Spinal cord (tissue), 9 donors: ENCODE measurements at regions not wholly inside any gene's neighbourhood (a gene's known extent, or its start where the extent isn't known, plus 50 kb on each side); places are given as distances from the start of the nearest gene placed in this dataset.

Experiments used
- DNase-seq, 6 donors: peaks; one replicate each; pipeline versions ENCODE4 v3.0.0 to v3.0.0-alpha.2; 2013 to 2015; ENCODE audit warnings: low spot score in 6 of 6, low read depth in 4 of 6
- H3K27ac ChIP-seq: one replicate; pipeline ENCODE4 v1.5.1; 2013; ENCODE audit warnings: low read depth, low read length, control low read depth
- H3K27me3 ChIP-seq: one replicate; pipeline ENCODE4 v1.6.1; 2013; ENCODE audit warnings: low read length; ENCODE audit not compliant: control insufficient read depth, insufficient read depth
- H3K36me3 ChIP-seq: one replicate; pipeline ENCODE4 v1.6.1; 2013; ENCODE audit warnings: low read length; ENCODE audit not compliant: control insufficient read depth, insufficient read depth
- H3K4me1 ChIP-seq: one replicate; pipeline ENCODE4 v1.6.1; 2013; ENCODE audit warnings: low read length; ENCODE audit not compliant: control insufficient read depth, insufficient read depth
- H3K4me3 ChIP-seq: one replicate; pipeline ENCODE4 v1.5.1; 2013; ENCODE audit warnings: low read depth, low read length, control low read depth
- H3K9me3 ChIP-seq: one replicate; pipeline ENCODE4 v1.6.1; 2013; ENCODE audit warnings: low read length; ENCODE audit not compliant: control insufficient read depth, insufficient read depth
- WGBS: methylation state at CpG from one replicate; pipeline ENCODE4 v1.1.5; 2013; ENCODE audit warnings: missing lambda C conversion rate; ENCODE audit not compliant: insufficient coverage; 5-methylcytosine and 5-hydroxymethylcytosine counted together
- donor health status: healthy.

- H3K4me3 ChIP-seq: no peak overlapping the region
- 36% methylated on average over 2 of the region's 4 CpGs for WGBS
- H3K27ac ChIP-seq: no peak overlapping the region
- no peak for DNase-seq
- no peaks in the 10 kb centered on the region for H3K36me3 ChIP-seq
- peaks cover 6% of the 10 kb centered on the region for H3K27me3 ChIP-seq
- H3K9me3 ChIP-seq: no peaks in the 10 kb centered on the region
- peaks cover 4% of the 10 kb centered on the region for H3K4me1 ChIP-seq
Observed at GRCh38 chr1:25098717-25099116, 133.6 kb downstream of the SYF2 start.

DNA sequence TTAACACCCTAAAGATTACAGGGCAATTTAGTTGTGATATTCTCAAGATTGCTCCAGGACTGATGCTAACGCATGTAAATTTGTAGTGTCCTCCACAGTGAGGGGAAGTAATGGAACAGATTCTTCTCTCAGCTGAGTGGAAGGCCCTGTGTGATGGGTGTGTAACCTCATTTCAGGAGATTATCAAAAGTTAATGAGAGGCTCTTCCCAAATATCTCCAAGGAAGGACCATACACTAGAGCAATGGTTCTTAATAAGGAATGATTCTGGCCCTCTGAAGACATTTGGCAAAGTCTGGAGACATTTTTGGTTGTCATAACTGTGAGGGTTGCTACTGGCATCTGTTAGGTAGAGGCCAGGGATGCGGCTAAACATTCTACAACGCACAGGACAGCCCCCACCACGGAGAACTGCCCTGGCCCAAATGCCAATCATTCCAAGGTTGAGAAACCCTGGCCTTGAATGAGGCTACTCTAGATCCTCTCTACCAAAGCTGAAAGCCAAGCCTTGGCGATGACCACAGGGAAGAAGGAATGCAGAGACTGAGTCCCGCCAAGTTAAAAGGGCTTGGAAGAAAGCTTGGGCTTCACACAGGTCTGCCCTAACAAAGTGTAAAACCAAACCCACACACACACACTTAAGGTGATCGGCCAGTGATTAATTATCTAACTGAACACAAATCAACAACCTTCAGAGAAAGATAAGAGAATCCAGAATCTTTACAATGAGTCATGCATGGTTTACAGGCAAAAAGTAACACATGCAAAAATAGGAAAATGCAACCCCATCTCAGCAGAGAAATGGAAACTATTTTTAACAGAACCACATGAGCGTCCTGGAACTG is 135.8 kb downstream of the SYF2 start:
- H3K27ac ChIP-seq: no peak overlapping the region
- H3K4me1 ChIP-seq: no peaks in the 10 kb centered on the region
- whole genome bisulfite sequencing: 97% methylated on average over 5 of the region's 8 CpGs
- H3K4me3 ChIP-seq: no peak overlapping the region
- no peaks in the 10 kb centered on the region for H3K9me3 ChIP-seq
- no peak for DNase-seq
- no peaks in the 10 kb centered on the region for H3K36me3 ChIP-seq
- H3K27me3 ChIP-seq: peaks cover 6% of the 10 kb centered on the region

GRCh38 chr1:25095635-25096200 is 136.6 kb downstream of the SYF2 start:
- WGBS: 75% methylated on average over 3 of the region's 5 CpGs
- H3K4me3 ChIP-seq: no peak overlapping the region
- no peaks in the 10 kb centered on the region for H3K36me3 ChIP-seq
- DNase-seq: no peak
- H3K4me1 ChIP-seq: no peaks in the 10 kb centered on the region
- no peak overlapping the region for H3K27ac ChIP-seq
- peaks cover 6% of the 10 kb centered on the region for H3K27me3 ChIP-seq
- no peaks in the 10 kb centered on the region for H3K9me3 ChIP-seq

GRCh38 chr1:25094995-25095394 is 137.3 kb downstream of the SYF2 start:
- no peaks in the 10 kb centered on the region for H3K9me3 ChIP-seq
- WGBS: 85% methylated on average over 9 of the region's 10 CpGs
- no peak for DNase-seq
- H3K36me3 ChIP-seq: no peaks in the 10 kb centered on the region
- peaks cover 6% of the 10 kb centered on the region for H3K27me3 ChIP-seq
- no peak overlapping the region for H3K27ac ChIP-seq
- H3K4me3 ChIP-seq: no peak overlapping the region
- H3K4me1 ChIP-seq: no peaks in the 10 kb centered on the region

GRCh38 chr1:25094229-25094628 is 138.1 kb downstream of the SYF2 start:
- no peaks in the 10 kb centered on the region for H3K36me3 ChIP-seq
- no peak overlapping the region for H3K4me3 ChIP-seq
- no peak overlapping the region for H3K27ac ChIP-seq
- no peak for DNase-seq
- H3K9me3 ChIP-seq: no peaks in the 10 kb centered on the region
- H3K4me1 ChIP-seq: no peaks in the 10 kb centered on the region
- WGBS: 100% methylated on average over 3 of the region's 3 CpGs
- peaks cover 4% of the 10 kb centered on the region for H3K27me3 ChIP-seq

GRCh38 chr1:25091658-25092057 is 140.6 kb downstream of the SYF2 start:
- Histone ChIP-seq H3K4me1 (no peaks in the 10 kb centered on the region), H3K36me3 (no peaks in the 10 kb centered on the region), H3K9me3 (no peaks in the 10 kb centered on the region), H3K27ac (no peak overlapping the region), H3K27me3 (no peaks in the 10 kb centered on the region), H3K4me3 (no peak overlapping the region)
- DNase-seq: no peak
- WGBS: 67% methylated on average over 2 of the region's 4 CpGs

GRCh38 chr1:25090707-25091422 is 141.4 kb downstream of the SYF2 start:
- Histone ChIP-seq H3K4me1 (no peaks in the 10 kb centered on the region), H3K9me3 (no peaks in the 10 kb centered on the region), H3K27ac (no peak overlapping the region), H3K4me3 (no peak overlapping the region), H3K36me3 (no peaks in the 10 kb centered on the region), H3K27me3 (no peaks in the 10 kb centered on the region)
- DNase-seq: no peak
- WGBS: 79% methylated on average over 12 of the region's 13 CpGs

DNA sequence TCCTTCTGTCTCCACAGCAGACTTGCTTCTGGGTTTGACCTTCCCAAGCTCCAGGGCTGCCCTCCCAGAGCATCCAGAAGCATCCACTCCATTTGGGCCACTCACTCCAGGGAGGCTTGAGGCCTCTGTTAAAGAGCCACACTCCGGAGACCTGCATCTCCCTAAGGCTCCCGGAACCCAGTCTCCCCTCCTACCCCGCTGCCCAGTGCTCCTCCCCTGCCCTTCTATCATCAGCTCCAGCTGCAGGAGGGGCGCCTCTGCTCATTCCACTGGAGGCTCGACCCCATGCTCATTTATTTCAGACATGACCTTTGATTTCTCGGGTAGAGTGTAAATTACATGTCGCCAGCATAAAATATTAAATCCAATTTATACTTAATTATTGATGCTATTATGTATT is 142.5 kb downstream of the SYF2 start:
- peaks cover 2% of the 10 kb centered on the region for H3K27me3 ChIP-seq
- DNase-seq: no peak
- no peaks in the 10 kb centered on the region for H3K36me3 ChIP-seq
- H3K4me1 ChIP-seq: no peaks in the 10 kb centered on the region
- H3K4me3 ChIP-seq: no peak overlapping the region
- no peaks in the 10 kb centered on the region for H3K9me3 ChIP-seq
- H3K27ac ChIP-seq: no peak overlapping the region
- WGBS: 59% methylated on average over 3 of the region's 7 CpGs

GRCh38 chr1:25088946-25089345 is 143.4 kb downstream of the SYF2 start:
- no peak overlapping the region for H3K27ac ChIP-seq
- no peaks in the 10 kb centered on the region for H3K4me1 ChIP-seq
- no peak overlapping the region for H3K4me3 ChIP-seq
- peaks cover 2% of the 10 kb centered on the region for H3K27me3 ChIP-seq
- WGBS: 79% methylated on average over 7 of the region's 7 CpGs
- no peak for DNase-seq
- H3K36me3 ChIP-seq: no peaks in the 10 kb centered on the region
- no peaks in the 10 kb centered on the region for H3K9me3 ChIP-seq
